ENCODE measurements at regions not wholly inside any gene's neighbourhood (a gene's known extent, or its start where the extent isn't known, plus 50 kb on each side); places are given as distances from the start of the nearest gene placed in this dataset.

DNA sequence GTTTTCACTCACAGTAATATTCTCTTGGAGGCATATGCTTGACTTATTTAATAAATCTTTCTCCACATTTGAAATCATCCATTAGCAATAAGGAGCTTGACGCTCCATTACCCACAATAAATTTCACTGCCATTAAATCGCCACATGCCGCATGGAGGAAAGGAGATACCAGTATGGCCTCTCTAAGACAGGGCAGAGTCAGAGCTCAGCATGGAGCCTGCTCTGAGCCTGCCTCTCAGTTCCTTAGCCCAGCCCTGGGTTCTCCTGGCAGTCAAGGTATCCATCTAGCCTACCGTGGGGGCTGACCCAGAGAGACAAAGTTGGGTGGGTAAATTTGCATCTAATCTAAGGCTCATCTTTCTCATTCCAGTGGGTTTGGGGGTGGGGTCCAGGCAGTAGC, 80.3 kb upstream of the CES5A start:
- TF ChIP-seq, protein P1, sequence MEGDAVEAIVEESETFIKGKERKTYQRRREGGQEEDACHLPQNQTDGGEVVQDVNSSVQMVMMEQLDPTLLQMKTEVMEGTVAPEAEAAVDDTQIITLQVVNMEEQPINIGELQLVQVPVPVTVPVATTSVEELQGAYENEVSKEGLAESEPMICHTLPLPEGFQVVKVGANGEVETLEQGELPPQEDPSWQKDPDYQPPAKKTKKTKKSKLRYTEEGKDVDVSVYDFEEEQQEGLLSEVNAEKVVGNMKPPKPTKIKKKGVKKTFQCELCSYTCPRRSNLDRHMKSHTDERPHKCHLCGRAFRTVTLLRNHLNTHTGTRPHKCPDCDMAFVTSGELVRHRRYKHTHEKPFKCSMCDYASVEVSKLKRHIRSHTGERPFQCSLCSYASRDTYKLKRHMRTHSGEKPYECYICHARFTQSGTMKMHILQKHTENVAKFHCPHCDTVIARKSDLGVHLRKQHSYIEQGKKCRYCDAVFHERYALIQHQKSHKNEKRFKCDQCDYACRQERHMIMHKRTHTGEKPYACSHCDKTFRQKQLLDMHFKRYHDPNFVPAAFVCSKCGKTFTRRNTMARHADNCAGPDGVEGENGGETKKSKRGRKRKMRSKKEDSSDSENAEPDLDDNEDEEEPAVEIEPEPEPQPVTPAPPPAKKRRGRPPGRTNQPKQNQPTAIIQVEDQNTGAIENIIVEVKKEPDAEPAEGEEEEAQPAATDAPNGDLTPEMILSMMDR (IDR thresholded peaks at IDR 0.05; ENCODE audit: insufficient read depth, low read length, poor library complexity, severe bottlenecking): no peak
- TF ChIP-seq EZH2phosphoT487 (conservative IDR thresholded peaks at IDR 0.05; ENCODE audit: low read length): no peak

Data from SU-DHL-6 (cell line).